GM21526 (cell line): ENCODE measurements at regions not wholly inside any gene's neighbourhood (a gene's known extent, or its start where the extent isn't known, plus 50 kb on each side); places are given as distances from the start of the nearest gene placed in this dataset.
"Not testable (repeated sequence)": the region's sequence is repeated elsewhere in the genome, so short reads cannot be mapped to it uniquely, and the experiment has no call there.

Experiments
- ATAC-seq: cut with Tn5 transposase; IDR thresholded peaks from one replicate; pipeline ENCODE4 v1.9.1; 2021; ENCODE audit warnings: moderate library complexity; ENCODE audit not compliant: unreplicated experiment, low FRiP score

- ATAC-seq = no peak
These were observed 50.0 kb upstream of the TSC22D2 start for GRCh38 chr3:150357923-150358607.

- ATAC-seq = no peak
These were observed 51.0 kb upstream of the TSC22D2 start for GRCh38 chr3:150357140-150357539.

- ATAC-seq = no peak
These were observed 52.5 kb upstream of the TSC22D2 start for GRCh38 chr3:150355574-150355973.

- no peak for ATAC-seq
These were observed 55.2 kb upstream of the TSC22D2 start for GRCh38 chr3:150352931-150353330.

GRCh38 chr3:150351398-150351797, 56.7 kb upstream of the TSC22D2 start:
- ATAC-seq = no peak

GRCh38 chr3:150349314-150350097, 58.6 kb upstream of the TSC22D2 start:
- ATAC-seq = no peak

- no peak for ATAC-seq
These were observed 59.6 kb upstream of the TSC22D2 start for GRCh38 chr3:150348500-150348899.

- ATAC-seq = no peak
These were observed 60.9 kb upstream of the TSC22D2 start for GRCh38 chr3:150346981-150347863.

GRCh38 chr3:150346266-150346665, 61.8 kb upstream of the TSC22D2 start:
- ATAC-seq = no peak

GRCh38 chr3:150345021-150345538, 63.0 kb upstream of the TSC22D2 start:
- no peak for ATAC-seq

- no peak for ATAC-seq
These were observed 63.9 kb upstream of the TSC22D2 start for GRCh38 chr3:150344079-150344759.

- no peak for ATAC-seq
These were observed 65.1 kb upstream of the TSC22D2 start for GRCh38 chr3:150342896-150343467.

GRCh38 chr3:150341891-150342290, 66.2 kb upstream of the TSC22D2 start:
- no peak for ATAC-seq

- not testable (repeated sequence) for ATAC-seq
These were observed 71.7 kb upstream of the TSC22D2 start for GRCh38 chr3:150336363-150336762.

- no peak for ATAC-seq
These were observed 72.5 kb upstream of the TSC22D2 start for GRCh38 chr3:150335631-150336030.

- no peak for ATAC-seq
These were observed 73.1 kb upstream of the TSC22D2 start for GRCh38 chr3:150334974-150335373.

- no peak for ATAC-seq
These were observed 74.6 kb upstream of the TSC22D2 start for GRCh38 chr3:150333477-150333876.

GRCh38 chr3:150331978-150332568, 76.0 kb upstream of the TSC22D2 start:
- ATAC-seq = no peak

- no peak for ATAC-seq
These were observed 77.2 kb upstream of the TSC22D2 start for GRCh38 chr3:150330872-150331271.

GRCh38 chr3:150330174-150330573, 77.9 kb upstream of the TSC22D2 start:
- no peak for ATAC-seq
